HG03280 (cell line): ENCODE measurements at regions not wholly inside any gene's neighbourhood (a gene's known extent, or its start where the extent isn't known, plus 50 kb on each side); places are given as distances from the start of the nearest gene placed in this dataset.
"Not testable (repeated sequence)": the region's sequence is repeated elsewhere in the genome, so short reads cannot be mapped to it uniquely, and the experiment has no call there.

Experiments
- ATAC-seq: cut with Tn5 transposase; IDR thresholded peaks from one replicate; pipeline ENCODE4 v1.9.1; 2021; ENCODE audit warnings: mild to moderate bottlenecking, moderate library complexity; ENCODE audit not compliant: unreplicated experiment

GRCh38 chr5:101532430-101532829 is 629.3 kb upstream of the ST8SIA4 start:
- no peak for ATAC-seq

- ATAC-seq: no peak
Observed at GRCh38 chr5:101531026-101531425, 627.9 kb upstream of the ST8SIA4 start.

- not testable (repeated sequence) for ATAC-seq
Observed at GRCh38 chr5:101529094-101529493, 626.0 kb upstream of the ST8SIA4 start.

GRCh38 chr5:101520417-101520816 is 617.3 kb upstream of the ST8SIA4 start:
- ATAC-seq: no peak

GRCh38 chr5:101517795-101518194 is 614.7 kb upstream of the ST8SIA4 start:
- ATAC-seq: no peak

- no peak for ATAC-seq
Observed at GRCh38 chr5:101515721-101516120, 612.6 kb upstream of the ST8SIA4 start.

- ATAC-seq: no peak
Observed at GRCh38 chr5:101505891-101506570, 602.9 kb upstream of the ST8SIA4 start.

GRCh38 chr5:101482931-101483330 is 579.8 kb upstream of the ST8SIA4 start:
- ATAC-seq: no peak

- no peak for ATAC-seq
Observed at GRCh38 chr5:101473483-101473882, 570.4 kb upstream of the ST8SIA4 start.

- ATAC-seq: no peak
Observed at GRCh38 chr5:101461455-101461854, 558.4 kb upstream of the ST8SIA4 start.

- ATAC-seq: no peak
Observed at GRCh38 chr5:101458587-101458986, 555.5 kb upstream of the ST8SIA4 start.

- ATAC-seq: no peak
Observed at GRCh38 chr5:101455851-101456250, 552.8 kb upstream of the ST8SIA4 start.

- no peak for ATAC-seq
Observed at GRCh38 chr5:101455048-101455447, 552.0 kb upstream of the ST8SIA4 start.

GRCh38 chr5:101442281-101442680 is 539.2 kb upstream of the ST8SIA4 start:
- ATAC-seq: not testable (repeated sequence)

GRCh38 chr5:101440173-101440572 is 537.1 kb upstream of the ST8SIA4 start:
- no peak for ATAC-seq

- ATAC-seq: no peak
Observed at GRCh38 chr5:101437351-101437750, 534.3 kb upstream of the ST8SIA4 start.

- ATAC-seq: no peak
Observed at GRCh38 chr5:101435768-101436167, 532.7 kb upstream of the ST8SIA4 start.

GRCh38 chr5:101431201-101431600 is 528.1 kb upstream of the ST8SIA4 start:
- ATAC-seq: no peak

- ATAC-seq: no peak
Observed at GRCh38 chr5:101430551-101430950, 527.5 kb upstream of the ST8SIA4 start.

- no peak for ATAC-seq
Observed at GRCh38 chr5:101429241-101429640, 526.2 kb upstream of the ST8SIA4 start.

GRCh38 chr5:101425339-101425859 is 522.3 kb upstream of the ST8SIA4 start:
- ATAC-seq: no peak

GRCh38 chr5:101424530-101425175 is 521.6 kb upstream of the ST8SIA4 start:
- no peak for ATAC-seq
